Right lobe of liver (tissue), 6 donors: ENCODE measurements at regions not wholly inside any gene's neighbourhood (a gene's known extent, or its start where the extent isn't known, plus 50 kb on each side); places are given as distances from the start of the nearest gene placed in this dataset.

ENCODE experiments used
- ATAC-seq, 4 donors: fragments of 200-7000 bp; cut with Tn5 transposase; one replicate each; pipeline ENCODE4 v1.9.1; 2020; ENCODE audit warnings: mild to moderate bottlenecking in 4 of 4, moderate library complexity in 4 of 4
- DNase-seq, 3 donors: peaks; one replicate each; pipeline ENCODE4 v3.0.0-alpha.2; 2020
- H3K27ac ChIP-seq, 3 donors: fragments of 200-600 bp; one replicate each; pipeline ENCODE4 v1.8.0; 2022
- H3K27me3 ChIP-seq, 2 donors: fragments of 200-600 bp; one replicate each; pipeline ENCODE4 v1.8.0; 2022
- H3K36me3 ChIP-seq, 4 donors: fragments of 200-600 bp; sonication (generic) in 1 of 4; one replicate each; pipeline versions ENCODE4 v1.5.1 to v1.8.0; 2017 to 2022; ENCODE audit warnings: control low read depth in 1 of 4
- H3K4me1 ChIP-seq, 4 donors: fragments of 200-600 bp; sonication (generic) in 1 of 4; one replicate each; pipeline versions ENCODE4 v1.5.1 to v1.8.0; 2017 to 2022; ENCODE audit warnings: control low read depth in 1 of 4
- H3K4me3 ChIP-seq, 3 donors: fragments of 200-600 bp; one replicate each; pipeline ENCODE4 v1.8.0; 2022
- H3K9me3 ChIP-seq, 4 donors: fragments of 200-600 bp; sonication (generic) in 1 of 4; one replicate each; pipeline versions ENCODE4 v1.5.1 to v1.8.0; 2017 to 2022; ENCODE audit warnings: control low read depth in 1 of 4
- CTCF ChIP-seq, 4 donors: fragments of 200-600 bp in 3 of 4; fragments of 450-650 bp in 1 of 4; IDR thresholded peaks; one replicate each; pipeline versions ENCODE4 v1.5.1 to v1.8.0; 2016 to 2022; ENCODE audit warnings: antibody characterized with exemption in 4 of 4, mild to moderate bottlenecking in 2 of 4
- POLR2A ChIP-seq: fragments of 450-650 bp; IDR thresholded peaks from one replicate; pipeline ENCODE4 v1.6.1; 2017; ENCODE audit warnings: antibody characterized with exemption, mild to moderate bottlenecking
- WGBS: methylation state at CpG from one replicate; pipeline ENCODE4 v1.1.6; 2018; ENCODE audit warnings: low coverage, low lambda C conversion rate; ENCODE audit not compliant: insufficient coverage; ENCODE audit errors: missing lambda C conversion rate; 5-methylcytosine and 5-hydroxymethylcytosine counted together
- intact Hi-C, 2 donors: fragments of 100-400 bp; cut with DNase I; formaldehyde crosslinking; loops; one replicate each; pipeline versions ENCODE4 v1.11.2 to v1.14.1; 2022
- donor health status: DM: no; HTN: yes; CAD: no.
- donor health status: DM: no; HTN: no; CAD: no.
- donor health status: DM: no; HTN: no; CAD: no.
- donor health status: DM: no; HTN: yes; CAD: no.
- donor health status: DM: no; HTN: yes; CAD: no.

DNA sequence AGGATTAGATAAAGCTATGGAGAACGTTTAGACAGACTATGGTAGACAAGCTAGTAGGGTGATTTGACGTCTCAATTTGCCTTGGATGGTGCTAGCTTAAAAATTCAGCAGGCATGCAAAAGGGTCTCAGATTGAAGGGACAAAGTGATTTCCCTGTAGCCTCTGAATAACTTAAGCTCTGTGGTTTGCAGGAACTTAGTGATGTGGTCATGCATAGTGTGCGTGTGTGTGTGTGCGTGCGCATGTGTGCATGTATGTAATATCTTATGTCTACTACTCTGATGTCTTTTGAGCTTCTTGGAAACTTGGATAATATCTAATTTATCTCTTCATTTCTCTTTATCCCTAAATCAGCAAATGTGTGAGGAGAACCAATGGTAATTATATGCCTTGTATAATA, 183.6 kb upstream of the TNC start:
- Histone ChIP-seq H3K4me1 (no peaks in the 10 kb centered on the region), H3K4me3 (no peak overlapping the region), H3K36me3 (no peaks in the 10 kb centered on the region), H3K9me3 (no peaks in the 10 kb centered on the region), H3K27me3 (peaks cover 0 to 4% of the 10 kb centered on the region in 2 donors), H3K27ac (no peak overlapping the region)
- no peak for DNase-seq
- no peak for ATAC-seq
- intact Hi-C loops = no loop called here
- TF ChIP-seq POLR2A (no peak), CTCF (IDR thresholded peaks at IDR 0.05) (no peak)
- WGBS = 58% methylated on average over 5 of the region's 5 CpGs

GRCh38 chr9:115305543-115305942, 187.6 kb upstream of the TNC start:
- TF ChIP-seq CTCF (IDR thresholded peaks at IDR 0.05) = no peak
- no peak for TF ChIP-seq POLR2A
- Histone ChIP-seq H3K27ac (no peak overlapping the region), H3K27me3 (peaks cover 0 to 4% of the 10 kb centered on the region in 2 donors), H3K4me3 (no peak overlapping the region), H3K4me1 (no peaks in the 10 kb centered on the region), H3K9me3 (no peaks in the 10 kb centered on the region), H3K36me3 (no peaks in the 10 kb centered on the region)
- intact Hi-C loops = no loop called here
- no peak for DNase-seq
- 12% methylated on average over 3 of the region's 3 CpGs for WGBS
- no peak for ATAC-seq

DNA sequence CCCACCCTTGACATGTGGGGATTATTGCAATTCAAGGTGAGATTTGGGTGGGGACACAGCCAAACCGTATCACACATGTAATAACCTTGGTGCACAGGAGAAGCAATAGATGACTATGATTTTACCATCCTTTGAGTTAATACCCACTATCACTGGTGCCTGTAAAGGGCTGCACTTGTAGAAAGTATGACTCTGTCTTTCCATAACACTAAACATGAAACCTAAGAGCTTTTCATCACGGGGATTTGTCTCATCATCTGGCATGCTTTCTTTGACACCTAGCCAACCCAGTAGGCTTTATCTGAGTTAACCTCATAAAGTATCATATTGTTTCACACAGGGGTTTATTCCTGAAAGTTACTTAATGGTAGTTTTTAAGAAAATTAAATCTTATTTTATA, 188.9 kb upstream of the TNC start:
- no peaks in the 10 kb centered on the region for H3K36me3 ChIP-seq
- TF ChIP-seq CTCF (IDR thresholded peaks at IDR 0.05) = no peak
- TF ChIP-seq POLR2A = no peak
- no peak overlapping the region for H3K27ac ChIP-seq

DNA sequence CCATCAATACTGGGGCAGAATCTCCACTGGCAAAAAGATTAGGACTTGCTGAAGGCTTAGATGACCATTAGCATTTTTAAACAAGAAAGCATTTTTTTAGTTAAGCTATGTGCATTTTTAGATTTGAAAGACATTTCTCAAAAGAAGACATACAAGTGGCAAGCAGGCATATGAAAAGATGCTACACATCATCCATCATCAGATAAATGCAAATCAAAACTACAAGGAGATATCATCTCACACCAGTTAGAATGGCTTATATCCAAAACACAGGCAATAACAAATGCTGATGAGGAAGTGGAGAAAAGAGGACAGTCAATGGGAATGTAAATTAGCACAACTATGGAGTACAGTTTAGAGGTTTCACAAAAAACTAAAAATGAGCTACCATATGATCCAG, 195.6 kb upstream of the TNC start:
- DNase-seq (no peak), ATAC-seq (no peak)
- Histone ChIP-seq H3K4me1 (no peaks in the 10 kb centered on the region), H3K36me3 (no peaks in the 10 kb centered on the region), H3K4me3 (no peak overlapping the region), H3K27me3 (no peaks in the 10 kb centered on the region), H3K27ac (no peak overlapping the region), H3K9me3 (no peaks in the 10 kb centered on the region)
- TF ChIP-seq CTCF (IDR thresholded peaks at IDR 0.05) (no peak), POLR2A (no peak)
- intact Hi-C loops = no loop called here

More for the DNA sequence above, 188.9 kb upstream of the TNC start:
- Histone ChIP-seq H3K27me3 (peaks cover 0 to 4% of the 10 kb centered on the region in 2 donors), H3K4me1 (no peaks in the 10 kb centered on the region), H3K4me3 (no peak overlapping the region), H3K9me3 (no peaks in the 10 kb centered on the region)
- intact Hi-C loops = no loop called here
- DNase-seq = no peak
- 77% methylated on average over 2 of the region's 2 CpGs for WGBS
- no peak for ATAC-seq

GRCh38 chr9:115326461-115326860, 208.5 kb upstream of the TNC start:
- no peaks in the 10 kb centered on the region for H3K27me3 ChIP-seq
- no peak overlapping the region for H3K4me3 ChIP-seq
- 71% methylated on average over 3 of the region's 3 CpGs for WGBS
- no peaks in the 10 kb centered on the region for H3K36me3 ChIP-seq
- no peak overlapping the region for H3K27ac ChIP-seq
- no peaks in the 10 kb centered on the region for H3K4me1 ChIP-seq
- no peak for TF ChIP-seq CTCF (IDR thresholded peaks at IDR 0.05)
- no peak for TF ChIP-seq POLR2A
- no peak for DNase-seq
- no peak for ATAC-seq
- intact Hi-C loops = no loop called here
- no peaks in the 10 kb centered on the region for H3K9me3 ChIP-seq
